H1 (cell line): ENCODE measurements at regions not wholly inside any gene's neighbourhood (a gene's known extent, or its start where the extent isn't known, plus 50 kb on each side); places are given as distances from the start of the nearest gene placed in this dataset.

Experiments used
- EP300 ChIP-seq, 2 experiments: IDR thresholded peaks; 1 replicate in 1 of 2; 2 replicates in 1 of 2; pipeline ENCODE4 v1.6.1; 2011 to 2012; ENCODE audit warnings: low read depth in 2 of 2, low read length in 2 of 2, mild to moderate bottlenecking in 2 of 2, borderline replicate concordance in 1 of 2, inconsistent platforms in 1 of 2, moderate library complexity in 1 of 2
- RNF2 ChIP-seq: fragments of 200-900, 300-1000 bp; sonication (generic); IDR thresholded peaks from 2 replicates; pipeline ENCODE4 v1.7.1; 2016; ENCODE audit warnings: borderline replicate concordance, low read depth, mild to moderate bottlenecking, antibody characterized with exemption, low read length; ENCODE audit not compliant: poor library complexity, severe bottlenecking; ENCODE audit errors: missing control alignments
- SP4 ChIP-seq: IDR thresholded peaks from 2 replicates; pipeline ENCODE4 v1.6.1; 2012; ENCODE audit warnings: low read length, inconsistent platforms
- TAF1 ChIP-seq: IDR thresholded peaks from 2 replicates; pipeline ENCODE4 v1.6.1; 2011; ENCODE audit warnings: mild to moderate bottlenecking, low read depth, low read length

GRCh38 chr5:40030661-40031060 lies 605.9 kb upstream of the DAB2 start (continued):
- TF ChIP-seq SP4 (no peak), TAF1 (no peak), RNF2 (no peak), EP300 (IDR thresholded peaks at IDR 0.05; ENCODE audit: borderline replicate concordance in 1 of 2, low read depth in 2 of 2, low read length in 2 of 2) (no peak)
- TF ChIP-seq, all 59 proteins: peak for 0
